ENCODE measurements at regions not wholly inside any gene's neighbourhood (a gene's known extent, or its start where the extent isn't known, plus 50 kb on each side); places are given as distances from the start of the nearest gene placed in this dataset.

- no peak for TF ChIP-seq CTCF (IDR thresholded peaks at IDR 0.05)
- ATAC-seq (ENCODE audit: low FRiP score) = no peak
- DNase-seq (ENCODE audit: low spot score) = no peak
Measured at GRCh38 chr11:21814169-21814568, 378.7 kb upstream of the ANO5 start.

GRCh38 chr11:21817696-21818095 lies 375.2 kb upstream of the ANO5 start:
- TF ChIP-seq CTCF (IDR thresholded peaks at IDR 0.05) = no peak
- ATAC-seq (ENCODE audit: low FRiP score) (no peak), DNase-seq (ENCODE audit: low spot score) (no peak)

GRCh38 chr11:21820176-21820575 lies 372.7 kb upstream of the ANO5 start:
- DNase-seq (ENCODE audit: low spot score) = no peak
- no peak for ATAC-seq (ENCODE audit: low FRiP score)
- no peak for TF ChIP-seq CTCF (IDR thresholded peaks at IDR 0.05)

- no peak for TF ChIP-seq CTCF (IDR thresholded peaks at IDR 0.05)
- DNase-seq (ENCODE audit: low spot score) = no peak
- no peak for ATAC-seq (ENCODE audit: low FRiP score)
Measured at GRCh38 chr11:21825127-21825526, 367.8 kb upstream of the ANO5 start.

- DNase-seq (ENCODE audit: low spot score) = no peak
- no peak for ATAC-seq (ENCODE audit: low FRiP score)
- TF ChIP-seq CTCF (IDR thresholded peaks at IDR 0.05) = no peak
Measured at GRCh38 chr11:21838427-21838826, 354.5 kb upstream of the ANO5 start.

GRCh38 chr11:21839796-21840195 lies 353.1 kb upstream of the ANO5 start:
- ATAC-seq (ENCODE audit: low FRiP score) (no peak), DNase-seq (ENCODE audit: low spot score) (no peak)
- TF ChIP-seq CTCF (IDR thresholded peaks at IDR 0.05) = no peak

GRCh38 chr11:21861314-21861713 lies 331.6 kb upstream of the ANO5 start:
- DNase-seq (ENCODE audit: low spot score) (no peak), ATAC-seq (ENCODE audit: low FRiP score) (no peak)
- no peak for TF ChIP-seq CTCF (IDR thresholded peaks at IDR 0.05)
